PC-9 (cell line): ENCODE measurements at regions not wholly inside any gene's neighbourhood (a gene's known extent, or its start where the extent isn't known, plus 50 kb on each side); places are given as distances from the start of the nearest gene placed in this dataset.

Source experiments
- CTCF ChIP-seq: fragments of 200-600 bp; sonication (generic); conservative IDR thresholded peaks from 2 replicates; pipeline ENCODE4 v1.6.1; 2017; ENCODE audit warnings: mixed run types, antibody characterized with exemption, mild to moderate bottlenecking, moderate library complexity
- EZH2 ChIP-seq: fragments of 200-600 bp; sonication (generic); IDR thresholded peaks from 2 replicates; pipeline ENCODE4 v1.8.0; 2017; ENCODE audit warnings: antibody characterized with exemption, low read depth

- no peak for TF ChIP-seq EZH2
- TF ChIP-seq CTCF: no peak
These were observed 505.9 kb downstream of the ZIC1 start for GRCh38 chr3:147915057-147915456.
